Naive thymus-derived CD4-positive, alpha-beta T cell (primary cell): ENCODE measurements at regions not wholly inside any gene's neighbourhood (a gene's known extent, or its start where the extent isn't known, plus 50 kb on each side); places are given as distances from the start of the nearest gene placed in this dataset.
A peak's percentile ranks its signal among the peaks of the same experiment; 100 is the strongest.

Experiments
- ATAC-seq: fragments of 150-1000 bp; cut with Tn5 transposase; 2 replicates; pipeline ENCODE4 v1.10.0; 2021; ENCODE audit warnings: mild to moderate bottlenecking, moderate library complexity
- CTCF ChIA-PET: fragments of 350-600 bp; sonication (Branson Sonifier 250); formaldehyde crosslinking; loops from one replicate; lab custom pipeline; 2021; ENCODE audit warnings: antibody characterized with exemption; lab: Charles Lee
- POLR2A ChIA-PET: fragments of 350-600 bp; sonication (Branson Sonifier 250); formaldehyde crosslinking; loops from one replicate; lab custom pipeline; 2021; ENCODE audit warnings: antibody characterized with exemption, inconsistent platforms; lab: Charles Lee
- DNase-seq, 9 donors: peaks; one replicate each; pipeline versions ENCODE4 v3.0.0 to v3.0.0-alpha.2; 2020 to 2022; ENCODE audit warnings: mixed read lengths in 1 of 9
- H3K27ac ChIP-seq: one replicate; pipeline ENCODE4 v1.7.0; 2013; ENCODE audit warnings: mild to moderate bottlenecking, low read depth, low read length, moderate library complexity
- H3K27me3 ChIP-seq, 2 donors: one replicate each; pipeline ENCODE4 v1.7.0; 2013; ENCODE audit warnings: low read length in 2 of 2, mild to moderate bottlenecking in 2 of 2, moderate library complexity in 2 of 2; ENCODE audit not compliant: control insufficient read depth in 2 of 2, insufficient read depth in 2 of 2
- H3K36me3 ChIP-seq, 3 experiments: 1 replicate in 2 of 3; 2 replicates in 1 of 3; pipeline ENCODE4 v1.7.0; 2013; ENCODE audit warnings: low read length in 3 of 3, mild to moderate bottlenecking in 3 of 3, moderate library complexity in 1 of 3; ENCODE audit not compliant: insufficient read depth in 3 of 3, control insufficient read depth in 2 of 3
- H3K4me1 ChIP-seq, 2 donors: one replicate each; pipeline ENCODE4 v1.7.0; 2013; ENCODE audit warnings: low read length in 2 of 2, mild to moderate bottlenecking in 2 of 2, moderate library complexity in 1 of 2; ENCODE audit not compliant: control insufficient read depth in 2 of 2, insufficient read depth in 2 of 2
- H3K4me3 ChIP-seq: 2 replicates; pipeline ENCODE4 v1.7.0; 2013; ENCODE audit warnings: mild to moderate bottlenecking, low read length
- H3K9me3 ChIP-seq, 3 experiments: 1 replicate in 2 of 3; 2 replicates in 1 of 3; pipeline ENCODE4 v1.7.0; 2013; ENCODE audit warnings: low read length in 3 of 3; ENCODE audit not compliant: control insufficient read depth in 2 of 3
- H3K27ac Mint-ChIP-seq, 9 donors: one replicate each; pipeline ENCODE4 v1.8.0; 2020 to 2022; ENCODE audit warnings: mixed read lengths in 9 of 9, mild to moderate bottlenecking in 8 of 9, moderate library complexity in 5 of 9, inconsistent platforms in 2 of 9
- H3K27me3 Mint-ChIP-seq, 5 donors: one replicate each; pipeline ENCODE4 v1.8.0; 2021 to 2022; ENCODE audit warnings: mixed read lengths in 5 of 5, mild to moderate bottlenecking in 1 of 5
- H3K36me3 Mint-ChIP-seq, 5 donors: one replicate each; pipeline ENCODE4 v1.8.0; 2020 to 2022; ENCODE audit warnings: mixed read lengths in 5 of 5, mild to moderate bottlenecking in 3 of 5, inconsistent platforms in 1 of 5
- H3K4me1 Mint-ChIP-seq, 7 donors: one replicate each; pipeline ENCODE4 v1.8.0; 2020 to 2022; ENCODE audit warnings: mixed read lengths in 7 of 7, mild to moderate bottlenecking in 3 of 7, inconsistent platforms in 1 of 7
- H3K4me3 Mint-ChIP-seq, 10 donors: one replicate each; pipeline ENCODE4 v1.8.0; 2020 to 2022; ENCODE audit warnings: mild to moderate bottlenecking in 10 of 10, mixed read lengths in 10 of 10, moderate library complexity in 6 of 10, inconsistent platforms in 2 of 10
- H3K9me3 Mint-ChIP-seq, 11 donors: one replicate each; pipeline ENCODE4 v1.8.0; 2020 to 2022; ENCODE audit warnings: mixed read lengths in 11 of 11, mild to moderate bottlenecking in 4 of 11, inconsistent platforms in 1 of 11, moderate library complexity in 1 of 11
- intact Hi-C, 2 donors: fragments of 100-400 bp; cut with micrococcal nuclease; formaldehyde crosslinking; loops; one replicate each; pipeline ENCODE4 v1.15.1; 2023

- H3K27ac Mint-ChIP-seq: no peak overlapping the region
- Histone ChIP-seq H3K36me3 (no peaks in the 10 kb centered on the region), H3K9me3 (no peaks in the 10 kb centered on the region), H3K4me1 (no peaks in the 10 kb centered on the region), H3K4me3 (no peak overlapping the region), H3K27ac (no peak overlapping the region), H3K27me3 (no peaks in the 10 kb centered on the region)
- no peaks in the 10 kb centered on the region for H3K4me1 Mint-ChIP-seq
- CTCF ChIA-PET: no interaction called here
- intact Hi-C loops: no loop called here
- POLR2A ChIA-PET: no interaction called here
- no peaks in the 10 kb centered on the region for H3K36me3 Mint-ChIP-seq
- H3K4me3 Mint-ChIP-seq: no peak overlapping the region
- peaks cover 0 to 9% (median 4%) of the 10 kb centered on the region in 11 donors for H3K9me3 Mint-ChIP-seq
- DNase-seq (no peak), ATAC-seq (no peak)
- no peaks in the 10 kb centered on the region for H3K27me3 Mint-ChIP-seq
Observed at GRCh38 chr2:4964001-4964540, 728.1 kb upstream of the SOX11 start.

DNA sequence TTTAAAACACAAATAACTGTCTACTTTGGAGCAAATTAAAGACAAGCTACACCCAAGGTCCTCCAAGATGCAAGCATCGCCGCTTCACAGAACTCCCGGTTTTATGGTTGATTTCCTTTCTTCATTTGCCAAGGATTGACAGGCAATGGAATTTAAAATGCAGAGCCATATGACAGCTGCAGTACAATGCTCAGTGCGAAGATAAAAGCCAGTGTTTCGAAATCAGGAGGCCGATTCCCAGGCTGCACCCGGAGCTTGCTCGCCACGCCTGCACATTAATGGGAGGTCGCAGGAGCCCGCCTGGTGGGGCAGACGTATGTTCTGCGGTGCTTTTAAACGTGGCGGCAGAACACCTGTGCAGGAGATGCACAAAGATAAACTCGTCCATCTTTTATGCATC lies 727.6 kb upstream of the SOX11 start:
- no peak overlapping the region for H3K4me3 Mint-ChIP-seq
- DNase-seq: no peak
- POLR2A ChIA-PET: no interaction called here
- no peak for ATAC-seq
- peaks cover 0 to 9% (median 4%) of the 10 kb centered on the region in 11 donors for H3K9me3 Mint-ChIP-seq
- no peaks in the 10 kb centered on the region for H3K36me3 Mint-ChIP-seq
- Histone ChIP-seq H3K9me3 (no peaks in the 10 kb centered on the region), H3K4me3 (no peak overlapping the region), H3K4me1 (no peaks in the 10 kb centered on the region), H3K36me3 (no peaks in the 10 kb centered on the region), H3K27me3 (no peaks in the 10 kb centered on the region), H3K27ac (no peak overlapping the region)
- no peak overlapping the region for H3K27ac Mint-ChIP-seq
- H3K27me3 Mint-ChIP-seq: no peaks in the 10 kb centered on the region
- H3K4me1 Mint-ChIP-seq: no peaks in the 10 kb centered on the region
- CTCF ChIA-PET: no interaction called here
- intact Hi-C loops: no loop called here

- POLR2A ChIA-PET: no interaction called here
- no peak overlapping the region for H3K27ac ChIP-seq
- H3K27me3 Mint-ChIP-seq: no peaks in the 10 kb centered on the region
- H3K27me3 ChIP-seq: no peaks in the 10 kb centered on the region
- no peaks in the 10 kb centered on the region for H3K36me3 Mint-ChIP-seq
- H3K4me1 ChIP-seq: no peaks in the 10 kb centered on the region
- ATAC-seq (no peak), DNase-seq (no peak)
- CTCF ChIA-PET: no interaction called here
- H3K36me3 ChIP-seq: no peaks in the 10 kb centered on the region
- H3K27ac Mint-ChIP-seq: no peak overlapping the region
- no peaks in the 10 kb centered on the region for H3K4me1 Mint-ChIP-seq
- no peak overlapping the region for H3K4me3 Mint-ChIP-seq
- H3K4me3 ChIP-seq: no peak overlapping the region
- intact Hi-C loops: no loop called here
- H3K9me3 Mint-ChIP-seq: peaks cover 0 to 12% (median 5%) of the 10 kb centered on the region in 11 donors
- no peaks in the 10 kb centered on the region for H3K9me3 ChIP-seq
Observed at GRCh38 chr2:4965556-4966320, 726.4 kb upstream of the SOX11 start.

DNA sequence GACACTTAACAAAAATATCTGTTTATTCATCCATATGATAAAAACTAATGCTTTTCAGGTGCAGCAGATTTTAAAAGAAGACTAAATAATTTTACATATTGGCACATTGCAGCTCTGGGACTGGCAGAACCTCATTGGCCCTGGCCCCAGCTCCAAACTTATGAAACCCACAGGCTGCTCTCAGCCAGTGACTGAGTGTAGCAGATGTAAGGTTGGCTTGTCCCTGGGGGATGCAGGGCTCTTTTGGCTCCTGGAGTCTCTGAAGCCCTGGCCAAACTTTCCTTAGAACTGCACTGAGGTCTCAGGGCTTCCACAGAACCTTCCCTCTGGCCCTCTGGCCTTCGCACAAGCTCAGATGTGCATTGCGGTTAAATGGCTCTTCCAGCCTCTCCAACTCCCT lies 725.0 kb upstream of the SOX11 start:
- intact Hi-C loops: no loop called here
- Mint-ChIP-seq H3K9me3 (peaks cover 0 to 13% (median 5%) of the 10 kb centered on the region in 11 donors), H3K36me3 (no peaks in the 10 kb centered on the region), H3K27ac (no peak overlapping the region), H3K4me3 (no peak overlapping the region), H3K4me1 (no peaks in the 10 kb centered on the region), H3K27me3 (no peaks in the 10 kb centered on the region)
- ChIA-PET CTCF (no interaction called here), POLR2A (no interaction called here)
- ATAC-seq (no peak), DNase-seq (no peak)
- H3K4me3 ChIP-seq: no peak overlapping the region
- no peaks in the 10 kb centered on the region for H3K27me3 ChIP-seq
- no peak overlapping the region for H3K27ac ChIP-seq
- H3K4me1 ChIP-seq: no peaks in the 10 kb centered on the region
- no peaks in the 10 kb centered on the region for H3K9me3 ChIP-seq
- no peaks in the 10 kb centered on the region for H3K36me3 ChIP-seq

DNA sequence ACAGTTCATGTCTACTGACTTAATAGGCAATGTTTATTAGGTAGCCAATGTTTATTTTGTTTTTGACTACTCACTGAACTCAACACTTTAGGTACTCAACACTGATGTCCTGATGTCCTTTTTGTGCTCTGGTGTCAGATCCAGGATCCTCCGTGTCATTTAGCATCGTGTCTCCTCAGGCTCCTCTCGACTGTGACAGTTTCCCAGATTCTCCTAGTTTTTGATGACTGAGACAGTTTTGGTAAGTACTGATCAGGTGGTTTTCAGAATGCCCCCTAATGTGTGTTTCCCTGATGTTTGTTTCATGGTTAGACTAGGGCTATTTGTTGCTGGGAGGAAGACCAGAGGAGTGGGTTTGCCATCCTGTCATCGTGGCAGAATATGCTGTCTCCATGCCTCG lies 719.7 kb upstream of the SOX11 start:
- ChIA-PET POLR2A (no interaction called here), CTCF (no interaction called here)
- no peak overlapping the region for H3K27ac ChIP-seq
- no peaks in the 10 kb centered on the region for H3K4me1 Mint-ChIP-seq
- peaks cover 0 to 13% (median 4%) of the 10 kb centered on the region in 11 donors for H3K9me3 Mint-ChIP-seq
- H3K27ac Mint-ChIP-seq: no peak overlapping the region
- intact Hi-C loops: no loop called here
- no peak overlapping the region for H3K4me3 Mint-ChIP-seq
- no peaks in the 10 kb centered on the region for H3K4me1 ChIP-seq
- no peaks in the 10 kb centered on the region for H3K27me3 Mint-ChIP-seq
- H3K9me3 ChIP-seq: no peaks in the 10 kb centered on the region
- no peaks in the 10 kb centered on the region for H3K36me3 Mint-ChIP-seq
- ATAC-seq (no peak), DNase-seq (no peak)
- H3K4me3 ChIP-seq: no peak overlapping the region
- H3K36me3 ChIP-seq: no peaks in the 10 kb centered on the region
- H3K27me3 ChIP-seq: no peaks in the 10 kb centered on the region

GRCh38 chr2:4973354-4973753 lies 718.8 kb upstream of the SOX11 start:
- Mint-ChIP-seq H3K4me3 (no peak overlapping the region), H3K36me3 (no peaks in the 10 kb centered on the region), H3K9me3 (peaks cover 0 to 13% (median 5%) of the 10 kb centered on the region in 11 donors), H3K27ac (no peak overlapping the region), H3K27me3 (no peaks in the 10 kb centered on the region), H3K4me1 (no peaks in the 10 kb centered on the region)
- intact Hi-C loops: no loop called here
- ChIA-PET CTCF (no interaction called here), POLR2A (no interaction called here)
- Histone ChIP-seq H3K36me3 (no peaks in the 10 kb centered on the region), H3K4me3 (no peak overlapping the region), H3K9me3 (no peaks in the 10 kb centered on the region), H3K4me1 (no peaks in the 10 kb centered on the region), H3K27me3 (no peaks in the 10 kb centered on the region), H3K27ac (no peak overlapping the region)
- ATAC-seq: peak; percentile 12
- no peak for DNase-seq

DNA sequence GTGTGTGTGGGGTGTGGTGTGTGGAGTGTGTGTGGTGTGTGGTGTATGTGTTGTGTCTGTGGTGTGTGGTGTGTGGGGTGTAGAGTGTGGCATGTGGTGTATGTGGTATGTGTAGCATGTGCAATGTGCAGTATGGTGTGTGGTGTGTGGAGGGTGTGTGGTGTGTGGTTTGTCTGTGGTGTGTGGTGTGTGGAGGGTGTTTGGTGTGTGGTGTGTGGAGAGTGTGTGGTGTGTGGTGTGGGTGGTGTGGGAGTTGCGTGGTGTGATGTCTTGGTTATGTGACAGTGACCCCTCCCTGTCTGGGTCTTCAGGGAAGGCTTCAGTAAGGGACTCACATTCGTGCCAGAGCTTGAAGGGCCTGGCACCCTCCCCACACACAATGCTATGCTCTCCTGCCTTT lies 718.2 kb upstream of the SOX11 start:
- no peak overlapping the region for H3K27ac Mint-ChIP-seq
- peak; percentile 54 for ATAC-seq
- H3K36me3 ChIP-seq: no peaks in the 10 kb centered on the region
- ChIA-PET CTCF (no interaction called here), POLR2A (no interaction called here)
- DNase-seq: no peak
- no peak overlapping the region for H3K4me3 Mint-ChIP-seq
- H3K27me3 ChIP-seq: no peaks in the 10 kb centered on the region
- no peaks in the 10 kb centered on the region for H3K9me3 ChIP-seq
- no peak overlapping the region for H3K4me3 ChIP-seq
- no peaks in the 10 kb centered on the region for H3K4me1 ChIP-seq
- H3K36me3 Mint-ChIP-seq: no peaks in the 10 kb centered on the region
- no peaks in the 10 kb centered on the region for H3K4me1 Mint-ChIP-seq
- peaks cover 0 to 13% (median 6%) of the 10 kb centered on the region in 11 donors for H3K9me3 Mint-ChIP-seq
- H3K27ac ChIP-seq: no peak overlapping the region
- no peaks in the 10 kb centered on the region for H3K27me3 Mint-ChIP-seq
- intact Hi-C loops: no loop called here
